NCI-H2227 (cell line): ENCODE measurements at regions not wholly inside any gene's neighbourhood (a gene's known extent, or its start where the extent isn't known, plus 50 kb on each side); places are given as distances from the start of the nearest gene placed in this dataset.

ENCODE experiments used
- DNase-seq: peaks from one replicate; lab custom pipeline; 2025; ENCODE audit not compliant: unreplicated experiment; lab: John Stamatoyannopoulos, UW

GRCh38 chr9:126218359-126219125 lies 108.1 kb upstream of the MVB12B start:
- DNase-seq: no peak

GRCh38 chr9:126219166-126219565 lies 107.5 kb upstream of the MVB12B start:
- no peak for DNase-seq

GRCh38 chr9:126219648-126220063 lies 107.0 kb upstream of the MVB12B start:
- DNase-seq: no peak

- no peak for DNase-seq
Observed at GRCh38 chr9:126221480-126221879, 105.1 kb upstream of the MVB12B start.

- DNase-seq: no peak
Observed at GRCh38 chr9:126222363-126222834, 104.2 kb upstream of the MVB12B start.

- DNase-seq: no peak
Observed at GRCh38 chr9:126222835-126223431, 103.7 kb upstream of the MVB12B start.

- no peak for DNase-seq
Observed at GRCh38 chr9:126223798-126224531, 102.7 kb upstream of the MVB12B start.

GRCh38 chr9:126225611-126226609 lies 100.7 kb upstream of the MVB12B start:
- DNase-seq: no peak

- DNase-seq: no peak
Observed at GRCh38 chr9:126226991-126227936, 99.4 kb upstream of the MVB12B start.

GRCh38 chr9:126228111-126228780 lies 98.4 kb upstream of the MVB12B start:
- DNase-seq: no peak

- peak; percentile 73 for DNase-seq
Observed at GRCh38 chr9:126228781-126229444, 97.7 kb upstream of the MVB12B start.

- no peak for DNase-seq
Observed at GRCh38 chr9:126229501-126229900, 97.1 kb upstream of the MVB12B start.

GRCh38 chr9:126230692-126231091 lies 95.9 kb upstream of the MVB12B start:
- no peak for DNase-seq

- no peak for DNase-seq
Observed at GRCh38 chr9:126232461-126232860, 94.2 kb upstream of the MVB12B start.

- no peak for DNase-seq
Observed at GRCh38 chr9:126233175-126233574, 93.5 kb upstream of the MVB12B start.

- no peak for DNase-seq
Observed at GRCh38 chr9:126233913-126234525, 92.6 kb upstream of the MVB12B start.

- DNase-seq: no peak
Observed at GRCh38 chr9:126234681-126235335, 91.8 kb upstream of the MVB12B start.
